NB4 (cell line): ENCODE measurements at regions not wholly inside any gene's neighbourhood (a gene's known extent, or its start where the extent isn't known, plus 50 kb on each side); places are given as distances from the start of the nearest gene placed in this dataset.
"Not testable (repeated sequence)": the region's sequence is repeated elsewhere in the genome, so short reads cannot be mapped to it uniquely, and the experiment has no call there.

ENCODE experiments used
- POLR2A ChIP-seq: IDR thresholded peaks from 2 replicates; pipeline ENCODE4 v1.6.1; 2011; ENCODE audit warnings: mild to moderate bottlenecking; ENCODE audit not compliant: insufficient read length; ENCODE audit errors: extremely low read depth
- TF ChIP-seq, protein P1 (sequence below): IDR thresholded peaks from one replicate; pipeline ENCODE4 v1.5.1; 2012; ENCODE audit warnings: low read depth, low read length
- TF ChIP-seq, protein P2 (sequence below): IDR thresholded peaks from 2 replicates; pipeline ENCODE4 v1.6.1; 2011; ENCODE audit warnings: low read depth, low read length

DNA sequence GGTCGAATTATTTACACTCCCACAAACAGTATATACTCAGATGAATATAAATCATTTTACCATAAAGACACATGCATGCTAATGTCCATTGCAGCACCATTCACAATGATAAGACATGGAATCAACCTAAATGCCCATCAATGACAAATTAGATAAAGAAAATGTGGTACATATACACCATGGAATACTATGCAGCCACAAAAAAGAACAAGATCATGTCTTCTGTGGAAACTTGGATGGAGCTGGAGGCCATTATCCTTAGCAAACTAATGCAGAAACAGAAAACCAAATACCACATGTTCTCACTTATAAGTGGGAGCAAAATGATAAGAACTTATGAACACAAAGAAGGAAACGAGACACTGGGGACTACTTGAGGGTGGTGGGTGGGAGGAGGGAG, 125.3 kb downstream of the CD83 start:
- TF ChIP-seq, protein P1, sequence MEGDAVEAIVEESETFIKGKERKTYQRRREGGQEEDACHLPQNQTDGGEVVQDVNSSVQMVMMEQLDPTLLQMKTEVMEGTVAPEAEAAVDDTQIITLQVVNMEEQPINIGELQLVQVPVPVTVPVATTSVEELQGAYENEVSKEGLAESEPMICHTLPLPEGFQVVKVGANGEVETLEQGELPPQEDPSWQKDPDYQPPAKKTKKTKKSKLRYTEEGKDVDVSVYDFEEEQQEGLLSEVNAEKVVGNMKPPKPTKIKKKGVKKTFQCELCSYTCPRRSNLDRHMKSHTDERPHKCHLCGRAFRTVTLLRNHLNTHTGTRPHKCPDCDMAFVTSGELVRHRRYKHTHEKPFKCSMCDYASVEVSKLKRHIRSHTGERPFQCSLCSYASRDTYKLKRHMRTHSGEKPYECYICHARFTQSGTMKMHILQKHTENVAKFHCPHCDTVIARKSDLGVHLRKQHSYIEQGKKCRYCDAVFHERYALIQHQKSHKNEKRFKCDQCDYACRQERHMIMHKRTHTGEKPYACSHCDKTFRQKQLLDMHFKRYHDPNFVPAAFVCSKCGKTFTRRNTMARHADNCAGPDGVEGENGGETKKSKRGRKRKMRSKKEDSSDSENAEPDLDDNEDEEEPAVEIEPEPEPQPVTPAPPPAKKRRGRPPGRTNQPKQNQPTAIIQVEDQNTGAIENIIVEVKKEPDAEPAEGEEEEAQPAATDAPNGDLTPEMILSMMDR = not testable (repeated sequence)
- TF ChIP-seq POLR2A = not testable (repeated sequence)
- TF ChIP-seq, protein P2, sequence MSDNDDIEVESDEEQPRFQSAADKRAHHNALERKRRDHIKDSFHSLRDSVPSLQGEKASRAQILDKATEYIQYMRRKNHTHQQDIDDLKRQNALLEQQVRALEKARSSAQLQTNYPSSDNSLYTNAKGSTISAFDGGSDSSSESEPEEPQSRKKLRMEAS = not testable (repeated sequence)
